ENCODE measurements at regions not wholly inside any gene's neighbourhood (a gene's known extent, or its start where the extent isn't known, plus 50 kb on each side); places are given as distances from the start of the nearest gene placed in this dataset.

- Histone ChIP-seq H3K27me3 (no peaks in the 10 kb centered on the region), H3K4me3 (no peak overlapping the region), H3K4me1 (no peaks in the 10 kb centered on the region), H3K27ac (no peak overlapping the region), H3K9me3 (replicated peaks in 1 of 11) (peaks cover 10 to 23% (median 14%) of the 10 kb centered on the region in 11 experiments; a peak in 17 of 22 replicates), H3K9ac (no peak overlapping the region), H3K4me2 (no peak overlapping the region), H3K36me3 (no peaks in the 10 kb centered on the region), H4K20me1 (no peaks in the 10 kb centered on the region)
- TF ChIP-seq Cebpa-rat (IDR thresholded peaks at IDR 0.05), result no peak
Measured at GRCh38 chr10:1968257-1969033, 231.1 kb upstream of the ADARB2 start.

GRCh38 chr10:1966712-1967376, 229.5 kb upstream of the ADARB2 start:
- H3K36me3 ChIP-seq, result no peaks in the 10 kb centered on the region
- no peaks in the 10 kb centered on the region for H3K4me1 ChIP-seq
- H3K27me3 ChIP-seq, result no peaks in the 10 kb centered on the region
- no peak overlapping the region for H3K27ac ChIP-seq
- TF ChIP-seq Cebpa-rat (IDR thresholded peaks at IDR 0.05), result no peak
- no peak overlapping the region for H3K4me3 ChIP-seq
- no peak overlapping the region for H3K9ac ChIP-seq
- H4K20me1 ChIP-seq, result no peaks in the 10 kb centered on the region
- H3K9me3 ChIP-seq (replicated peaks in 1 of 11), result peaks cover 1 to 10% (median 3%) of the 10 kb centered on the region in 11 experiments; a peak in 14 of 22 replicates
- H3K4me2 ChIP-seq, result no peak overlapping the region

GRCh38 chr10:1964476-1964875, 227.2 kb upstream of the ADARB2 start:
- H3K27ac ChIP-seq, result no peak overlapping the region
- no peaks in the 10 kb centered on the region for H3K36me3 ChIP-seq
- no peaks in the 10 kb centered on the region for H3K4me1 ChIP-seq
- peaks cover 0 to 4% (median 0%) of the 10 kb centered on the region in 11 experiments; a peak in 1 of 22 replicates for H3K9me3 ChIP-seq (replicated peaks in 1 of 11)
- H3K4me2 ChIP-seq, result no peak overlapping the region
- no peaks in the 10 kb centered on the region for H3K27me3 ChIP-seq
- H3K9ac ChIP-seq, result no peak overlapping the region
- no peak for TF ChIP-seq Cebpa-rat (IDR thresholded peaks at IDR 0.05)
- no peaks in the 10 kb centered on the region for H4K20me1 ChIP-seq
- no peak overlapping the region for H3K4me3 ChIP-seq

- H3K4me2 ChIP-seq, result no peak overlapping the region
- TF ChIP-seq Cebpa-rat (IDR thresholded peaks at IDR 0.05), result no peak
Measured at GRCh38 chr10:1963341-1963740, 226.0 kb upstream of the ADARB2 start.

GRCh38 chr10:1961989-1962388, 224.7 kb upstream of the ADARB2 start:
- H3K4me1 ChIP-seq, result peaks cover 0 to 10% (median 7%) of the 10 kb centered on the region in 10 experiments; a peak in 15 of 20 replicates
- H3K4me2 ChIP-seq, result no peak overlapping the region
- H4K20me1 ChIP-seq, result no peaks in the 10 kb centered on the region
- H3K27ac ChIP-seq, result no peak overlapping the region
- H3K4me3 ChIP-seq, result no peak overlapping the region
- TF ChIP-seq Cebpa-rat (IDR thresholded peaks at IDR 0.05), result no peak
- no peaks in the 10 kb centered on the region for H3K27me3 ChIP-seq
- H3K9me3 ChIP-seq (replicated peaks in 1 of 11), result peaks cover 0 to 4% (median 0%) of the 10 kb centered on the region in 11 experiments; a peak in 1 of 22 replicates
- H3K36me3 ChIP-seq, result no peaks in the 10 kb centered on the region
- no peak overlapping the region for H3K9ac ChIP-seq

More at GRCh38 chr10:1963341-1963740, 226.0 kb upstream of the ADARB2 start:
- Histone ChIP-seq H3K9ac (no peak overlapping the region), H3K9me3 (replicated peaks in 1 of 11) (peaks cover 0 to 4% (median 0%) of the 10 kb centered on the region in 11 experiments; a peak in 1 of 22 replicates), H3K36me3 (no peaks in the 10 kb centered on the region), H3K27me3 (no peaks in the 10 kb centered on the region), H3K4me3 (no peak overlapping the region), H3K27ac (no peak overlapping the region), H4K20me1 (no peaks in the 10 kb centered on the region), H3K4me1 (no peaks in the 10 kb centered on the region)

GRCh38 chr10:1960982-1961381, 223.7 kb upstream of the ADARB2 start:
- peaks cover 0 to 4% (median 0%) of the 10 kb centered on the region in 11 experiments; a peak in 1 of 22 replicates for H3K9me3 ChIP-seq (replicated peaks in 1 of 11)
- no peak overlapping the region for H3K4me3 ChIP-seq
- no peak overlapping the region for H3K27ac ChIP-seq
- H4K20me1 ChIP-seq, result no peaks in the 10 kb centered on the region
- no peaks in the 10 kb centered on the region for H3K27me3 ChIP-seq
- TF ChIP-seq Cebpa-rat (IDR thresholded peaks at IDR 0.05), result peak in 3 of 11 experiments; percentile 14 to 59 (median 32); a peak in 2 of 22 replicates
- no peak overlapping the region for H3K9ac ChIP-seq
- H3K4me1 ChIP-seq, result peaks cover 0 to 17% (median 8%) of the 10 kb centered on the region in 10 experiments; a peak in 15 of 20 replicates
- H3K4me2 ChIP-seq, result no peak overlapping the region
- no peaks in the 10 kb centered on the region for H3K36me3 ChIP-seq

GRCh38 chr10:1957057-1957456, 219.7 kb upstream of the ADARB2 start:
- Histone ChIP-seq H3K27ac (no peak overlapping the region), H3K9me3 (replicated peaks in 1 of 11) (peaks cover 11 to 16% (median 12%) of the 10 kb centered on the region in 11 experiments), H4K20me1 (no peaks in the 10 kb centered on the region), H3K36me3 (no peaks in the 10 kb centered on the region), H3K4me3 (no peak overlapping the region), H3K4me2 (peak overlapping the region; percentile 4 to 57 (median 37); a peak in 18 of 22 replicates), H3K9ac (no peak overlapping the region), H3K27me3 (no peaks in the 10 kb centered on the region), H3K4me1 (peaks cover 0 to 17% (median 8%) of the 10 kb centered on the region in 10 experiments; a peak in 15 of 20 replicates)
- 0 out of 22 replicates have a peak, but pooled peaks of 1 of the 11 experiments have one; percentile 18 for TF ChIP-seq Cebpa-rat (IDR thresholded peaks at IDR 0.05)

- Histone ChIP-seq H3K9ac (no peak overlapping the region), H3K27me3 (no peaks in the 10 kb centered on the region), H4K20me1 (no peaks in the 10 kb centered on the region), H3K4me1 (peaks cover 0 to 17% (median 8%) of the 10 kb centered on the region in 10 experiments; a peak in 15 of 20 replicates), H3K4me2 (no peak overlapping the region), H3K36me3 (no peaks in the 10 kb centered on the region), H3K27ac (no peak overlapping the region), H3K9me3 (replicated peaks in 1 of 11) (peaks cover 13 to 18% (median 16%) of the 10 kb centered on the region in 11 experiments), H3K4me3 (no peak overlapping the region)
- TF ChIP-seq Cebpa-rat (IDR thresholded peaks at IDR 0.05), result no peak
Measured at GRCh38 chr10:1954300-1954699, 217.0 kb upstream of the ADARB2 start.

Data from BLaER1 treated with 17β-estradiol and CSF1 and Interleukin-3, amounts not matched to agents 10 nM and 100 nM (cell line).